ENCODE measurements at regions not wholly inside any gene's neighbourhood (a gene's known extent, or its start where the extent isn't known, plus 50 kb on each side); places are given as distances from the start of the nearest gene placed in this dataset.

GRCh38 chr2:139730197-139730596 is 950.0 kb upstream of the NXPH2 start:
- TF ChIP-seq CTCF (IDR thresholded peaks at IDR 0.05; ENCODE audit: low read length) = no peak
- TF ChIP-seq EZH2 (IDR thresholded peaks at IDR 0.05; ENCODE audit: borderline replicate concordance, low read length) = no peak

Data from OCI-LY1 (cell line).